Esophagus muscularis mucosa (tissue), 4 donors: ENCODE measurements at regions not wholly inside any gene's neighbourhood (a gene's known extent, or its start where the extent isn't known, plus 50 kb on each side); places are given as distances from the start of the nearest gene placed in this dataset.

Source experiments
- DNase-seq: peaks from one replicate; pipeline ENCODE4 v3.0.0-alpha.2; 2017; ENCODE audit errors: extremely low spot score
- H3K27ac ChIP-seq, 4 donors: fragments of 200-600 bp; sonication (generic); replicated peaks in 1 of 4; 1 replicate in 3 of 4; 2 replicates in 1 of 4; pipeline ENCODE4 v1.5.1; 2016 to 2019; ENCODE audit warnings: mild to moderate bottlenecking in 1 of 4
- H3K27me3 ChIP-seq, 4 donors: fragments of 200-600 bp; sonication (generic); one replicate each; pipeline versions ENCODE4 v1.5.1 to v1.6.0; 2016 to 2019
- H3K36me3 ChIP-seq, 4 donors: fragments of 200-600 bp; sonication (generic); one replicate each; pipeline ENCODE4 v1.5.1; 2016 to 2019
- H3K4me1 ChIP-seq, 4 donors: fragments of 200-600 bp; sonication (generic); one replicate each; pipeline ENCODE4 v1.5.1; 2016 to 2019
- H3K4me3 ChIP-seq, 4 donors: fragments of 200-600 bp; sonication (generic); 1 replicate in 2 of 4; 2 replicates in 2 of 4; pipeline ENCODE4 v1.5.1; 2016 to 2019; ENCODE audit warnings: mild to moderate bottlenecking in 4 of 4, moderate library complexity in 1 of 4
- H3K9me3 ChIP-seq, 4 donors: fragments of 200-600 bp; sonication (generic); 1 replicate in 3 of 4; 2 replicates in 1 of 4; pipeline ENCODE4 v1.5.1; 2016 to 2019
- EP300 ChIP-seq: sonication (generic); formaldehyde crosslinking; IDR thresholded peaks from one replicate; pipeline ENCODE4 v1.6.1; 2017; ENCODE audit warnings: antibody characterized with exemption
- POLR2A ChIP-seq: fragments of 450-650 bp; IDR thresholded peaks from one replicate; pipeline ENCODE4 v1.6.1; 2017; ENCODE audit warnings: antibody characterized with exemption, moderate library complexity, mild to moderate bottlenecking, low read depth
- POLR2AphosphoS5 ChIP-seq, 2 donors: sonication (generic); formaldehyde crosslinking; IDR thresholded peaks; one replicate each; pipeline ENCODE4 v1.6.1; 2017; ENCODE audit warnings: antibody characterized with exemption in 2 of 2
- WGBS: methylation state at CpG from one replicate; pipeline ENCODE4 v1.1.5; 2018; 5-methylcytosine and 5-hydroxymethylcytosine counted together
- intact Hi-C: fragments of 100-400 bp; cut with DNase I; formaldehyde crosslinking; loops from one replicate; pipeline ENCODE4 v1.15.1; 2023
- TF ChIP-seq, protein P1 (sequence below), 3 experiments: fragments of 200-600 bp in 2 of 3; fragments of 450-650 bp in 1 of 3; sonication (generic) in 2 of 3; IDR thresholded peaks; one replicate each; pipeline ENCODE4 v1.5.1; 2017 to 2019; ENCODE audit warnings: antibody characterized with exemption in 3 of 3, mild to moderate bottlenecking in 2 of 3, moderate library complexity in 1 of 3

DNA sequence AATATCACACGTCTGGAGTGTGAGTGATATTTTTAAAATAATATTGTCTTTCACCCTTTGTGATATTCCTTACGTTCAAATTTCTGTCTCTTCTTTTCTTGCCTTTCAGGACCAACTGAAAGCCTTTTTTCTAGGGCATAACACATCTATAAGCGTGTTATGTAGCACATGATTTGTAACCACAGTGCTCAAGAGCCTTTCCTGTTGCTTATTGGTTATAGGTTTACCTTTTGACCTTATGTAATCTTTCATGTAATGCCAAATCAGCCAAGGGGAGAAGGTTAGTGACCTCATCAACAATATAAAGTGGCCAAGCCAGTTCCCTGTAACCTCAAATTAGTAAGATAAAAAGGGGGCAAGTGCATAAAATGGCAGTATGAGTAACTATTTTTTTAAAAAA is 480.2 kb downstream of the AMY1C start:
- intact Hi-C loops, result no loop called here
- no peaks in the 10 kb centered on the region for H3K27me3 ChIP-seq
- no peaks in the 10 kb centered on the region for H3K36me3 ChIP-seq
- H3K9me3 ChIP-seq, result no peaks in the 10 kb centered on the region
- TF ChIP-seq, protein P1, sequence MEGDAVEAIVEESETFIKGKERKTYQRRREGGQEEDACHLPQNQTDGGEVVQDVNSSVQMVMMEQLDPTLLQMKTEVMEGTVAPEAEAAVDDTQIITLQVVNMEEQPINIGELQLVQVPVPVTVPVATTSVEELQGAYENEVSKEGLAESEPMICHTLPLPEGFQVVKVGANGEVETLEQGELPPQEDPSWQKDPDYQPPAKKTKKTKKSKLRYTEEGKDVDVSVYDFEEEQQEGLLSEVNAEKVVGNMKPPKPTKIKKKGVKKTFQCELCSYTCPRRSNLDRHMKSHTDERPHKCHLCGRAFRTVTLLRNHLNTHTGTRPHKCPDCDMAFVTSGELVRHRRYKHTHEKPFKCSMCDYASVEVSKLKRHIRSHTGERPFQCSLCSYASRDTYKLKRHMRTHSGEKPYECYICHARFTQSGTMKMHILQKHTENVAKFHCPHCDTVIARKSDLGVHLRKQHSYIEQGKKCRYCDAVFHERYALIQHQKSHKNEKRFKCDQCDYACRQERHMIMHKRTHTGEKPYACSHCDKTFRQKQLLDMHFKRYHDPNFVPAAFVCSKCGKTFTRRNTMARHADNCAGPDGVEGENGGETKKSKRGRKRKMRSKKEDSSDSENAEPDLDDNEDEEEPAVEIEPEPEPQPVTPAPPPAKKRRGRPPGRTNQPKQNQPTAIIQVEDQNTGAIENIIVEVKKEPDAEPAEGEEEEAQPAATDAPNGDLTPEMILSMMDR (IDR thresholded peaks at IDR 0.05), result no peak
- no peak for TF ChIP-seq POLR2A
- no peak for TF ChIP-seq POLR2AphosphoS5 (IDR thresholded peaks at IDR 0.05)
- TF ChIP-seq EP300, result no peak
- DNase-seq, result no peak
- no peak overlapping the region for H3K4me3 ChIP-seq
- H3K27ac ChIP-seq, result no peak overlapping the region
- 29% methylated on average over 3 of the region's 3 CpGs for WGBS
- H3K4me1 ChIP-seq, result no peaks in the 10 kb centered on the region

DNA sequence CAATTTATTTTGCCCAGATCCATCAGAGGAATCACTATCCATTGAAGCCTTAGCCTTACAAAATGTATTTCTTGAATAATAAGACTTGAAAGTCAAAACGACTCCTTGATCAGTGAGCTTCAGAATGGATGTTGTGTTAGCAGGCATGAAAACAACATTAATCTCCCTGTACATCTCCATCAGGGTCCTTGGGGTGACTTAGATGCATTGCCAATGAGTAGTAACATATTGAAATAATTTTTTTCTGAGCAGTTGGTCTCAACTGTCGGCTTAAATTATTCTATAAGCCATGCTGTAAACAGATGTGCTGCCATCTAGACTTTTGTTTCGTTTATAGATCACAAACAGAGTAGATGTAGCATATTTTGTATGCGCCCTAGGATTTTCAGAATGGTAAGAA is 482.0 kb downstream of the AMY1C start:
- Histone ChIP-seq H3K36me3 (no peaks in the 10 kb centered on the region), H3K4me3 (no peak overlapping the region), H3K9me3 (no peaks in the 10 kb centered on the region), H3K27me3 (no peaks in the 10 kb centered on the region), H3K4me1 (no peaks in the 10 kb centered on the region), H3K27ac (no peak overlapping the region)
- no peak for DNase-seq
- no peak for TF ChIP-seq POLR2AphosphoS5 (IDR thresholded peaks at IDR 0.05)
- intact Hi-C loops, result no loop called here
- WGBS, result 65% methylated on average over 4 of the region's 4 CpGs

DNA sequence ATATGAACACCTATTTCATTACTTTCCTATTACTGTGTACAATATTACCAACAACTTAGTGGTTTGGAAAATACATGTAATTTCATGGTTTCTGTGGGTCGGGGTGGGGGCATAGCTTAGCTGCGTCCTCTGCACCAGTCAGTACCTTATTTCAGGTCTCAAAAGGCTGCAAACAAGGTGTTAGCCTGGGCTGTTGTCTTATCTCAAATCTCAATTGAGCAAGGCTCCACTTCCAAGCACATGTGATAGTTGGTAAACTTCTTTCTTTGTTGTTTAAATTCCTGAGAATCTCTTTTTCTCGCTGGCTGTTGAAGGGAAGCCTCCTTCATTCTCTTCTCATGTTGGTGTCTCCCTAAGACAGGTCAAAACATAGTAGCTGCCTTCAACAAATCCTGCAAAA is 485.4 kb downstream of the AMY1C start:
- Histone ChIP-seq H3K27me3 (no peaks in the 10 kb centered on the region), H3K4me3 (no peak overlapping the region), H3K27ac (no peak overlapping the region), H3K9me3 (no peaks in the 10 kb centered on the region), H3K36me3 (no peaks in the 10 kb centered on the region), H3K4me1 (no peaks in the 10 kb centered on the region)
- intact Hi-C loops, result no loop called here
- 40% methylated on average over 3 of the region's 3 CpGs for WGBS
- TF ChIP-seq EP300 (no peak), POLR2A (no peak), POLR2AphosphoS5 (IDR thresholded peaks at IDR 0.05) (no peak)
- TF ChIP-seq, protein P1 (IDR thresholded peaks at IDR 0.05), result no peak
- no peak for DNase-seq

DNA sequence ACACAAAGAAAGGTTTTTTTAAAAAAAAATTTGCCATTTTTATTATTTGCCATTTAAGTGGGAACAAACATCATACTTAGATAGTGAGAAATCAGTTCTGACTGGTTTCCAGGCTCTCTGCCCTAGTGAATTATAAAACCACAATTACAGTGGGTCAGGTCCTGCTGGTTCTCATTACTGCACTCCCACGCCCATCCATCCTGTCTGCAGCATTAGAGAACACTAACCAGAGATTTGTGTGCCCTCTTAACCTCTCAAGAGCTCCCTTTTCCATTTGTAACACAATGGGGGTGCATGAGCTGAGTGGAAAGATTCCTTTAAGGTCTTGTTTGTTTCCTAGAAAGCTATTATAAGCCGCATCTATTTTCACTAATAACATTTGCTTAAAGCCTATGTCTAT is 489.3 kb downstream of the AMY1C start:
- H3K4me1 ChIP-seq, result no peaks in the 10 kb centered on the region
- H3K4me3 ChIP-seq, result no peak overlapping the region
- TF ChIP-seq POLR2AphosphoS5 (IDR thresholded peaks at IDR 0.05) (no peak), POLR2A (no peak), EP300 (no peak)
- TF ChIP-seq, protein P1 (IDR thresholded peaks at IDR 0.05), result no peak
- WGBS, result 41% methylated on average over 2 of the region's 2 CpGs
- no peak overlapping the region for H3K27ac ChIP-seq
- no peak for DNase-seq
- H3K9me3 ChIP-seq, result no peaks in the 10 kb centered on the region
- H3K27me3 ChIP-seq, result no peaks in the 10 kb centered on the region
- intact Hi-C loops, result no loop called here
- no peaks in the 10 kb centered on the region for H3K36me3 ChIP-seq

DNA sequence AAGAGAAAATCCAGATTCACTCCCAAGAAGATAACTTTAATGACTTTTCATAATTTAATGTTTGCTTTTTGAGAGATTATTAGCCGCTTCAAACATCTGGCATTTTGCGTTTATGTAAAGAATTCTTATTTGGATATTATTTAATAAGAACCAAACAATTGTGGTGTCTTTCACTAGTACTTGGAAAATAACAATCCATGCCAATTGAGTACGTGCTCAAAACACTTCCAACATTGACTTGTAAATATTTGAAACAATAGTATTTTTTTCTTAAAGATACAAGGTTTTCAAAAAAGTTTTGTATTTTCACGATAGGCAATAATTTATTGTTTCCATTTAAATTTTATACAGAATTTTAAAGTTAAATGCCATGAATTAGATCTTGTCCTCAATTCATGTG is 498.7 kb downstream of the AMY1C start:
- 71% methylated on average over 4 of the region's 4 CpGs for WGBS
- no peaks in the 10 kb centered on the region for H3K9me3 ChIP-seq
- H3K4me1 ChIP-seq, result no peaks in the 10 kb centered on the region
- no peak for TF ChIP-seq EP300
- TF ChIP-seq, protein P1 (IDR thresholded peaks at IDR 0.05), result no peak
- TF ChIP-seq POLR2AphosphoS5 (IDR thresholded peaks at IDR 0.05), result no peak
- no peak for TF ChIP-seq POLR2A
- H3K4me3 ChIP-seq, result no peak overlapping the region
- H3K36me3 ChIP-seq, result no peaks in the 10 kb centered on the region
- intact Hi-C loops, result no loop called here
- H3K27me3 ChIP-seq, result no peaks in the 10 kb centered on the region
- H3K27ac ChIP-seq, result no peak overlapping the region
- no peak for DNase-seq
